ES-I3 (cell line): ENCODE measurements at regions not wholly inside any gene's neighbourhood (a gene's known extent, or its start where the extent isn't known, plus 50 kb on each side); places are given as distances from the start of the nearest gene placed in this dataset.

Experiments
- H3K36me3 ChIP-seq: 2 replicates; pipeline ENCODE4 v1.6.1; 2013; ENCODE audit warnings: mild to moderate bottlenecking, low read length, control low read depth, moderate library complexity; ENCODE audit not compliant: insufficient read depth
- H3K4me1 ChIP-seq: 2 replicates; pipeline ENCODE4 v1.6.1; 2013; ENCODE audit warnings: mild to moderate bottlenecking, control low read depth, low read length; ENCODE audit not compliant: insufficient read depth
- H3K9ac ChIP-seq: 2 replicates; pipeline ENCODE4 v1.6.1; 2013; ENCODE audit warnings: low read depth, mild to moderate bottlenecking, low read length, moderate library complexity
- H3K9me3 ChIP-seq: 2 replicates; pipeline ENCODE4 v1.6.1; 2013; ENCODE audit warnings: mild to moderate bottlenecking, low read length, moderate library complexity; ENCODE audit not compliant: control insufficient read depth, insufficient read depth

GRCh38 chr5:101174981-101175380 lies 271.9 kb upstream of the ST8SIA4 start:
- H3K9me3 ChIP-seq: no peaks in the 10 kb centered on the region
- H3K9ac ChIP-seq: no peak overlapping the region
- no peaks in the 10 kb centered on the region for H3K36me3 ChIP-seq
- no peaks in the 10 kb centered on the region for H3K4me1 ChIP-seq

GRCh38 chr5:101163088-101163487 lies 260.0 kb upstream of the ST8SIA4 start:
- no peaks in the 10 kb centered on the region for H3K4me1 ChIP-seq
- no peaks in the 10 kb centered on the region for H3K9me3 ChIP-seq
- H3K9ac ChIP-seq: no peak overlapping the region
- no peaks in the 10 kb centered on the region for H3K36me3 ChIP-seq

- H3K36me3 ChIP-seq: no peaks in the 10 kb centered on the region
Observed at GRCh38 chr5:101160002-101160401, 256.9 kb upstream of the ST8SIA4 start.

GRCh38 chr5:101159006-101159405 lies 255.9 kb upstream of the ST8SIA4 start:
- Histone ChIP-seq H3K9ac (no peak overlapping the region), H3K4me1 (no peaks in the 10 kb centered on the region), H3K36me3 (no peaks in the 10 kb centered on the region), H3K9me3 (no peaks in the 10 kb centered on the region)

More at GRCh38 chr5:101160002-101160401, 256.9 kb upstream of the ST8SIA4 start:
- Histone ChIP-seq H3K4me1 (no peaks in the 10 kb centered on the region), H3K9ac (no peak overlapping the region), H3K9me3 (no peaks in the 10 kb centered on the region)

GRCh38 chr5:101153526-101153925 lies 250.4 kb upstream of the ST8SIA4 start:
- no peak overlapping the region for H3K9ac ChIP-seq
- no peaks in the 10 kb centered on the region for H3K4me1 ChIP-seq
- H3K36me3 ChIP-seq: no peaks in the 10 kb centered on the region
- H3K9me3 ChIP-seq: no peaks in the 10 kb centered on the region

GRCh38 chr5:101143526-101143925 lies 240.4 kb upstream of the ST8SIA4 start:
- no peak overlapping the region for H3K9ac ChIP-seq
- H3K36me3 ChIP-seq: no peaks in the 10 kb centered on the region
- no peaks in the 10 kb centered on the region for H3K4me1 ChIP-seq
- no peaks in the 10 kb centered on the region for H3K9me3 ChIP-seq

- Histone ChIP-seq H3K9me3 (no peaks in the 10 kb centered on the region), H3K9ac (no peak overlapping the region), H3K36me3 (no peaks in the 10 kb centered on the region), H3K4me1 (no peaks in the 10 kb centered on the region)
Observed at GRCh38 chr5:101142102-101142501, 239.0 kb upstream of the ST8SIA4 start.

- no peak overlapping the region for H3K9ac ChIP-seq
- H3K9me3 ChIP-seq: no peaks in the 10 kb centered on the region
- no peaks in the 10 kb centered on the region for H3K4me1 ChIP-seq
- no peaks in the 10 kb centered on the region for H3K36me3 ChIP-seq
Observed at GRCh38 chr5:101136454-101136853, 233.4 kb upstream of the ST8SIA4 start.

GRCh38 chr5:101123363-101123762 lies 220.3 kb upstream of the ST8SIA4 start:
- H3K9me3 ChIP-seq: no peaks in the 10 kb centered on the region
- H3K4me1 ChIP-seq: no peaks in the 10 kb centered on the region
- H3K36me3 ChIP-seq: no peaks in the 10 kb centered on the region
- H3K9ac ChIP-seq: no peak overlapping the region

GRCh38 chr5:101112645-101113044 lies 209.6 kb upstream of the ST8SIA4 start:
- no peaks in the 10 kb centered on the region for H3K9me3 ChIP-seq
- no peak overlapping the region for H3K9ac ChIP-seq
- H3K4me1 ChIP-seq: no peaks in the 10 kb centered on the region
- H3K36me3 ChIP-seq: no peaks in the 10 kb centered on the region

- H3K36me3 ChIP-seq: no peaks in the 10 kb centered on the region
- H3K9ac ChIP-seq: no peak overlapping the region
- no peaks in the 10 kb centered on the region; the same call in 1 of the 2 replicates for H3K4me1 ChIP-seq
- no peaks in the 10 kb centered on the region for H3K9me3 ChIP-seq
Observed at GRCh38 chr5:101103874-101104273, 200.8 kb upstream of the ST8SIA4 start.

- H3K9me3 ChIP-seq: no peaks in the 10 kb centered on the region
- no peak overlapping the region for H3K9ac ChIP-seq
- no peaks in the 10 kb centered on the region; the same call in 1 of the 2 replicates for H3K4me1 ChIP-seq
- no peaks in the 10 kb centered on the region for H3K36me3 ChIP-seq
Observed at GRCh38 chr5:101102506-101102905, 199.4 kb upstream of the ST8SIA4 start.

GRCh38 chr5:101091902-101092301 lies 188.8 kb upstream of the ST8SIA4 start:
- Histone ChIP-seq H3K4me1 (no peaks in the 10 kb centered on the region), H3K9me3 (no peaks in the 10 kb centered on the region), H3K36me3 (no peaks in the 10 kb centered on the region), H3K9ac (no peak overlapping the region)

- H3K9ac ChIP-seq: no peak overlapping the region
- no peaks in the 10 kb centered on the region for H3K9me3 ChIP-seq
- no peaks in the 10 kb centered on the region for H3K4me1 ChIP-seq
- H3K36me3 ChIP-seq: no peaks in the 10 kb centered on the region
Observed at GRCh38 chr5:101084353-101084752, 181.3 kb upstream of the ST8SIA4 start.

- Histone ChIP-seq H3K36me3 (no peaks in the 10 kb centered on the region), H3K9me3 (no peaks in the 10 kb centered on the region), H3K4me1 (no peaks in the 10 kb centered on the region), H3K9ac (no peak overlapping the region)
Observed at GRCh38 chr5:101080462-101081240, 177.6 kb upstream of the ST8SIA4 start.
